PC-9 (cell line): ENCODE measurements at regions not wholly inside any gene's neighbourhood (a gene's known extent, or its start where the extent isn't known, plus 50 kb on each side); places are given as distances from the start of the nearest gene placed in this dataset.

Experiments
- CTCF ChIP-seq: fragments of 200-600 bp; sonication (generic); conservative IDR thresholded peaks from 2 replicates; pipeline ENCODE4 v1.6.1; 2017; ENCODE audit warnings: mixed run types, antibody characterized with exemption, mild to moderate bottlenecking, moderate library complexity
- EZH2 ChIP-seq: fragments of 200-600 bp; sonication (generic); IDR thresholded peaks from 2 replicates; pipeline ENCODE4 v1.8.0; 2017; ENCODE audit warnings: antibody characterized with exemption, low read depth

DNA sequence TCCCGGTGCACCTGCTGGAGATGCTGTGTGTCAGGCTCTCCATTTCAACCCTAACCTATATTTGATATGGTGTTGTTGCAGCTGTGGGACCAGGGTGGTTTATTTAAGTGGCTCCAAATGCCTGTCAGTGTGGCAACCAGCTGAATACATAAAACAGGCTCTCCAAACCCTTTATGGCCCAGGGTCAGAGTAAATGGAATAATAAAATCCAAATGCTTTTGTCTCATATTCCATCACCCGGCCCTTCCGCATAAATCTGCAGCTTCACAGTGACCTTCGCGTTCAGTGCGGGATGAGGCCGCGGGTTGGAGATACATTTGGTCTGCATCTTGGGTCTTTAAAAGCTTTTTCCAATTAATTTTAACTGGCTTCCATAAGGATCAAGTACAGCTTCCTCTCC is 382.1 kb upstream of the NR2F2 start:
- TF ChIP-seq CTCF (no peak), EZH2 (no peak)
